OCI-LY7 (cell line): ENCODE measurements at regions not wholly inside any gene's neighbourhood (a gene's known extent, or its start where the extent isn't known, plus 50 kb on each side); places are given as distances from the start of the nearest gene placed in this dataset.

Source experiments
- BruUV-seq: library from RNA; stranded (reverse); fragments of 400-500 nt; replicated peaks from 2 replicates; lab custom pipeline; 2021; lab: Mats Ljungman, UMichigan
- CTCF ChIA-PET: fragments of 300-600 bp; sonication (Branson Sonifier 250); formaldehyde crosslinking; loops from one replicate; lab custom pipeline; 2022; ENCODE audit warnings: antibody characterized with exemption; ENCODE audit not compliant: unreplicated experiment; lab: Charles Lee
- POLR2A ChIA-PET: fragments of 300-600 bp; sonication (Branson Sonifier 250); formaldehyde crosslinking; loops from one replicate; lab custom pipeline; 2022; ENCODE audit warnings: antibody characterized with exemption; lab: Charles Lee
- DNase-seq: peaks from one replicate; pipeline ENCODE4 v3.0.0-alpha.2; 2015; ENCODE audit warnings: low spot score
- H2AFZ ChIP-seq: fragments of 200-600 bp; sonication (generic), shearing (Covaris generic); 2 replicates; pipeline ENCODE4 v1.6.1; 2014; ENCODE audit warnings: mild to moderate bottlenecking, antibody characterized with exemption, low read length, moderate library complexity
- H3K27ac ChIP-seq: fragments of 200-600 bp; sonication (generic); 2 replicates; pipeline ENCODE4 v1.5.1; 2014; ENCODE audit warnings: mixed run types, low read depth, mild to moderate bottlenecking, moderate library complexity, low read length, inconsistent platforms; ENCODE audit not compliant: poor library complexity, severe bottlenecking
- H3K36me3 ChIP-seq: fragments of 200-600 bp; sonication (generic); 2 replicates; pipeline ENCODE4 v1.6.1; 2014; ENCODE audit warnings: mild to moderate bottlenecking, antibody characterized with exemption, low read length, moderate library complexity, mixed read lengths; ENCODE audit not compliant: insufficient read depth
- H3K4me1 ChIP-seq: fragments of 200-600 bp; sonication (generic); 2 replicates; pipeline ENCODE4 v1.5.1; 2014; ENCODE audit warnings: mild to moderate bottlenecking, low read length; ENCODE audit not compliant: insufficient read depth, poor library complexity, severe bottlenecking
- H3K4me2 ChIP-seq: fragments of 200-600 bp; sonication (generic); 2 replicates; pipeline ENCODE4 v1.6.1; 2014; ENCODE audit warnings: mild to moderate bottlenecking, low read length
- H3K4me3 ChIP-seq: fragments of 200-600 bp; sonication (generic); 2 replicates; pipeline ENCODE4 v1.5.1; 2014; ENCODE audit warnings: mild to moderate bottlenecking, low read depth, low read length; ENCODE audit not compliant: poor library complexity, severe bottlenecking
- H3K79me2 ChIP-seq: fragments of 200-600 bp; sonication (generic); 2 replicates; pipeline ENCODE4 v1.6.1; 2016; ENCODE audit warnings: low read depth, mild to moderate bottlenecking, low read length, moderate library complexity, mixed read lengths; ENCODE audit not compliant: insufficient read depth
- H3K9me2 ChIP-seq: fragments of 200-600 bp; sonication (generic); 2 replicates; pipeline ENCODE4 v1.6.1; 2016; ENCODE audit warnings: mild to moderate bottlenecking, low read length, mixed read lengths; ENCODE audit not compliant: insufficient read depth
- H3K9me3 ChIP-seq: fragments of 200-600 bp; sonication (generic); 2 replicates; pipeline ENCODE4 v1.6.1; 2014; ENCODE audit warnings: mild to moderate bottlenecking, mixed run types, low read length, mixed read lengths
- H4K20me1 ChIP-seq: fragments of 200-600 bp; sonication (generic); 2 replicates; pipeline ENCODE4 v1.6.1; 2014; ENCODE audit warnings: mild to moderate bottlenecking, antibody characterized with exemption, low read length, moderate library complexity, mixed read lengths; ENCODE audit not compliant: insufficient read depth
- CTCF ChIP-seq: fragments of 200-600 bp; sonication (generic); conservative IDR thresholded peaks from 2 replicates; pipeline ENCODE4 v1.5.1; 2014; ENCODE audit warnings: mild to moderate bottlenecking, antibody characterized with exemption, low read length, moderate library complexity, mixed read lengths
- EZH2phosphoT487 ChIP-seq: fragments of 200-600 bp; sonication (generic); IDR thresholded peaks from 2 replicates; pipeline ENCODE4 v1.6.1; 2018; ENCODE audit warnings: low read depth, borderline replicate concordance, mild to moderate bottlenecking, mixed run types, antibody characterized with exemption, low read length, moderate library complexity, mixed read lengths
- intact Hi-C: fragments of 100-400 bp; cut with micrococcal nuclease; formaldehyde crosslinking; loops from one replicate; pipeline ENCODE4 v1.10.0; 2022; ENCODE audit not compliant: unreplicated experiment

- Histone ChIP-seq H2AFZ (no peak overlapping the region), H3K9me3 (no peaks in the 10 kb centered on the region), H3K9me2 (no peaks in the 10 kb centered on the region), H3K27ac (no peak overlapping the region), H4K20me1 (no peaks in the 10 kb centered on the region), H3K4me1 (no peaks in the 10 kb centered on the region), H3K36me3 (no peaks in the 10 kb centered on the region), H3K4me2 (no peak overlapping the region), H3K4me3 (no peak overlapping the region), H3K79me2 (no peaks in the 10 kb centered on the region)
- BruUV-seq, result no TSS peak
- TF ChIP-seq EZH2phosphoT487 (no peak), CTCF (no peak)
- intact Hi-C loops, result no loop called here
- ChIA-PET POLR2A (no interaction called here), CTCF (interaction anchor here (0.6 kb wide), 1 partner anchor 14 kb away, joined by 3 read pairs; no protein-coding TSS in a partner anchor)
- no peak for DNase-seq
These were observed 220.5 kb upstream of the SSTR4 start for GRCh38 chr20:22814471-22815205.

GRCh38 chr20:22815206-22815551 is 219.9 kb upstream of the SSTR4 start:
- no peaks in the 10 kb centered on the region for H3K9me2 ChIP-seq
- no peak overlapping the region for H3K27ac ChIP-seq
- H3K4me2 ChIP-seq, result no peak overlapping the region
- H3K79me2 ChIP-seq, result no peaks in the 10 kb centered on the region
- H3K4me3 ChIP-seq, result no peak overlapping the region
- H2AFZ ChIP-seq, result no peak overlapping the region
- no peaks in the 10 kb centered on the region for H4K20me1 ChIP-seq
- H3K36me3 ChIP-seq, result no peaks in the 10 kb centered on the region
- no peaks in the 10 kb centered on the region for H3K9me3 ChIP-seq
- TF ChIP-seq CTCF (no peak), EZH2phosphoT487 (no peak)
- intact Hi-C loops, result no loop called here
- DNase-seq, result no peak
- ChIA-PET POLR2A (no interaction called here), CTCF (no interaction called here)
- BruUV-seq, result no TSS peak
- no peaks in the 10 kb centered on the region for H3K4me1 ChIP-seq

GRCh38 chr20:22815603-22816315 is 219.4 kb upstream of the SSTR4 start:
- Histone ChIP-seq H2AFZ (no peak overlapping the region), H3K4me3 (no peak overlapping the region), H3K4me1 (no peaks in the 10 kb centered on the region), H3K9me3 (no peaks in the 10 kb centered on the region), H3K27ac (no peak overlapping the region), H3K36me3 (no peaks in the 10 kb centered on the region), H3K4me2 (no peak overlapping the region), H3K79me2 (no peaks in the 10 kb centered on the region), H3K9me2 (no peaks in the 10 kb centered on the region), H4K20me1 (no peaks in the 10 kb centered on the region)
- TF ChIP-seq CTCF (no peak), EZH2phosphoT487 (no peak)
- no TSS peak for BruUV-seq
- ChIA-PET CTCF (no interaction called here), POLR2A (interaction anchor here (0.8 kb wide), 1 partner anchor 8 kb away, joined by 3 read pairs; no protein-coding TSS in a partner anchor)
- intact Hi-C loops, result no loop called here
- no peak for DNase-seq
